ENCODE measurements at regions not wholly inside any gene's neighbourhood (a gene's known extent, or its start where the extent isn't known, plus 50 kb on each side); places are given as distances from the start of the nearest gene placed in this dataset.

GRCh38 chr5:164235300-164235891 lies 730.0 kb downstream of the MAT2B start:
- TF ChIP-seq POLR2A (IDR thresholded peaks at IDR 0.05): no peak
- no peak for TF ChIP-seq CTCF (IDR thresholded peaks at IDR 0.05)
